ENCODE measurements at regions not wholly inside any gene's neighbourhood (a gene's known extent, or its start where the extent isn't known, plus 50 kb on each side); places are given as distances from the start of the nearest gene placed in this dataset.

GRCh38 chr6:120918137-120918536, 416.1 kb downstream of the TBC1D32 start:
- no peak for DNase-seq

- no peak for DNase-seq
Observed at GRCh38 chr6:120916844-120917243, 417.4 kb downstream of the TBC1D32 start.

- no peak for DNase-seq
Observed at GRCh38 chr6:120913486-120913885, 420.8 kb downstream of the TBC1D32 start.

- DNase-seq: no peak
Observed at GRCh38 chr6:120908767-120909166, 425.5 kb downstream of the TBC1D32 start.

- no peak for DNase-seq
Observed at GRCh38 chr6:120903836-120904235, 430.4 kb downstream of the TBC1D32 start.

- no peak for DNase-seq
Observed at GRCh38 chr6:120899932-120900331, 434.3 kb downstream of the TBC1D32 start.

- no peak for DNase-seq
Observed at GRCh38 chr6:120894077-120894476, 440.2 kb downstream of the TBC1D32 start.

- no peak for DNase-seq
Observed at GRCh38 chr6:120876931-120877330, 457.3 kb downstream of the TBC1D32 start.

- no peak for DNase-seq
Observed at GRCh38 chr6:120876424-120876823, 457.9 kb downstream of the TBC1D32 start.

- DNase-seq: no peak
Observed at GRCh38 chr6:120875900-120876299, 458.4 kb downstream of the TBC1D32 start.

GRCh38 chr6:120874422-120874821, 459.9 kb downstream of the TBC1D32 start:
- no peak for DNase-seq

GRCh38 chr6:120873125-120873865, 461.0 kb downstream of the TBC1D32 start:
- DNase-seq: no peak

GRCh38 chr6:120872262-120872578, 462.1 kb downstream of the TBC1D32 start:
- no peak for DNase-seq

- DNase-seq: no peak
Observed at GRCh38 chr6:120871416-120872261, 462.6 kb downstream of the TBC1D32 start.

GRCh38 chr6:120869397-120869796, 464.9 kb downstream of the TBC1D32 start:
- no peak for DNase-seq

GRCh38 chr6:120857422-120857821, 476.9 kb downstream of the TBC1D32 start:
- DNase-seq: no peak

- DNase-seq: no peak
Observed at GRCh38 chr6:120854583-120854982, 479.7 kb downstream of the TBC1D32 start.

GRCh38 chr6:120853489-120853888, 480.8 kb downstream of the TBC1D32 start:
- no peak for DNase-seq

GRCh38 chr6:120852293-120852849, 481.9 kb downstream of the TBC1D32 start:
- no peak for DNase-seq

GRCh38 chr6:120826253-120826652, 508.0 kb downstream of the TBC1D32 start:
- peak; percentile 6 for DNase-seq

GRCh38 chr6:120816794-120817193, 517.5 kb downstream of the TBC1D32 start:
- DNase-seq: no peak

GRCh38 chr6:120805276-120805675, 529.0 kb downstream of the TBC1D32 start:
- peak; percentile 4 for DNase-seq

GRCh38 chr6:120804612-120805011, 529.7 kb downstream of the TBC1D32 start:
- no peak for DNase-seq

- no peak for DNase-seq
Observed at GRCh38 chr6:120786682-120787081, 547.6 kb downstream of the TBC1D32 start.

All from fibroblast of skin of right biceps (primary cell).